ENCODE measurements at regions not wholly inside any gene's neighbourhood (a gene's known extent, or its start where the extent isn't known, plus 50 kb on each side); places are given as distances from the start of the nearest gene placed in this dataset.

- TF ChIP-seq ZNF175 (CRISPR knock-in tag; IDR thresholded peaks at IDR 0.05; ENCODE audit: low read depth) (no peak), CHD1 (IDR thresholded peaks at IDR 0.05; ENCODE audit: low read length) (no peak), ZBTB8A (IDR thresholded peaks at IDR 0.05; ENCODE audit: partially characterized antibody) (no peak), SREBF2 (CRISPR knock-in tag; IDR thresholded peaks at IDR 0.05) (no peak), POLR2AphosphoS5 (IDR thresholded peaks at IDR 0.05; ENCODE audit: control insufficient read depth, insufficient read depth, low read depth, low read length) (no peak), POLR2A (conservative IDR thresholded peaks at IDR 0.05) (no peak), POU5F1 (IDR thresholded peaks at IDR 0.05; ENCODE audit: borderline replicate concordance, low read depth, low read length, partially characterized antibody) (no peak), CCAR2 (IDR thresholded peaks at IDR 0.05; ENCODE audit: low read depth, low read length) (no peak), STAT5B (CRISPR knock-in tag; IDR thresholded peaks at IDR 0.05) (no peak), ZBTB9 (CRISPR knock-in tag; IDR thresholded peaks at IDR 0.05) (no peak), CTCF (IDR thresholded peaks at IDR 0.05 in 2 of 3, conservative IDR thresholded peaks at IDR 0.05 in 1 of 3; ENCODE audit: insufficient read depth in 2 of 3, low read depth in 1 of 3, low read length in 3 of 3) (no peak), REST (IDR thresholded peaks at IDR 0.05; ENCODE audit: borderline replicate concordance) (no peak), REST (CRISPR knock-in tag; IDR thresholded peaks at IDR 0.05; ENCODE audit: low read depth) (no peak)
- TF ChIP-seq, protein P1, sequence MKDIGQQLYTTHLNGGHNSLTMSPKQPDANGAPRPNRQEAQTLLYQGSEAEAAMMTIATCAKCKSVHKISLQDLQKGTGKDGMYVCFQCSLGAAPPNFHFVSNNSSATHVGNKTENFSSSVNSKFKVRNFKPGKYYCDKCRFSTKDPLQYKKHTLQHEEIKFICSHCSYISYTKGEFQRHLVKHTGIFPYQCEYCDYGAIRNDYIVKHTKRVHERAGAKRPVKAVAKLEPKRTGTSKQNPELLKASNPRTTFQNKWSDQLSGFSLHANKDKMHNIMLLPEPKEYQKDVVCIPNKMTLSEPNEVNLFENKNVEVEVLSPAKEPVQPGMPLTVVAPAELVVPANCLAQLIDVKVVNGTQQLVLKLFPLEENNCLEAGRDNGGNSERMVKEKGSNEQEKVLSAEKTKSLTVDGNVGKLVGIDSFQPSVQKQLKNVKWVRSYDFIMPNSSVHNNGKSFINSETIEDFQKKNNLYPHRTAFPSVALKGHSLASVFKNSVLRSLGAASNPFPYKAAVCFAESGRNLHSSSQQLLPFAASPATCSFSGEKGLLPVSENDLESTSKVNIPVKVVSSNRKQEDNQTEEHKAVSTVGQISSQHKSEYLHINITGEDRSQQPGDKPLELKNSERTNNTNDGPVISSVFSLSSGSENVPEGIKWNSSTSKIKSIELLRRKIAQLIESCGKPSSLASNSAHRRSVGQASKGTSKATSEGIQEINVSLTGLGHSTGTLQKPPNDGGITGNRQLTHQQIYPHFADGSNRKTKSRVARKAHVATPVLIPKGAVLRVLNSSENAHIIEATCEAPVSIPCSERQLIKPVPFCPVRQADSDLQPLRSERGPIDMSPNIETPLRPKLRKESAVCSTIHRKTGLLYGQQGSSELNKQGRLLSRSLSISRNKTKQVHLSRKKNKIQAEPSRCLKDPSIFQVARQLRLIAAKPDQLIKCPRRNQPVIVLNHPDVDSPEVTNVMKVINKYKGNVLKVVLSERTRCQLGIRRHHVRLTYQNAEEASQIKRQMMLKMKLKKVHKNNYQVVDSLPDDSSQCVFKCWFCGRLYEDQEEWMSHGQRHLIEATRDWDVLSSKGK (CRISPR knock-in tag; IDR thresholded peaks at IDR 0.05): no peak
Observed at GRCh38 chr9:18020121-18020745, 441.4 kb downstream of the SH3GL2 start.

All from K562 (cell line).